Karpas-422 (cell line): ENCODE measurements at regions not wholly inside any gene's neighbourhood (a gene's known extent, or its start where the extent isn't known, plus 50 kb on each side); places are given as distances from the start of the nearest gene placed in this dataset.

Experiments used
- DNase-seq: peaks from one replicate; pipeline ENCODE4 v3.0.0-alpha.2; 2015
- H2AFZ ChIP-seq: fragments of 200-600 bp; sonication (generic); 2 replicates; pipeline ENCODE4 v1.6.1; 2014; ENCODE audit warnings: antibody characterized with exemption, low read length, mixed read lengths
- H3K27ac ChIP-seq: fragments of 200-600 bp; sonication (generic); 2 replicates; pipeline ENCODE4 v1.5.1; 2014; ENCODE audit warnings: mild to moderate bottlenecking, low read length, moderate library complexity
- H3K27me3 ChIP-seq: fragments of 200-600 bp; sonication (generic); 2 replicates; pipeline ENCODE4 v1.6.1; 2014; ENCODE audit warnings: low read length, mixed read lengths
- H3K36me3 ChIP-seq: fragments of 200-600 bp; sonication (generic); 2 replicates; pipeline ENCODE4 v1.6.1; 2014; ENCODE audit warnings: low read length, mixed read lengths; ENCODE audit not compliant: insufficient read depth
- H3K4me1 ChIP-seq: fragments of 200-600 bp; sonication (generic); 2 replicates; pipeline ENCODE4 v1.6.1; 2014; ENCODE audit warnings: mild to moderate bottlenecking, low read length, mixed read lengths
- H3K4me2 ChIP-seq: fragments of 200-600 bp; sonication (generic); 2 replicates; pipeline ENCODE4 v1.6.1; 2014; ENCODE audit warnings: low read length, low read depth, mild to moderate bottlenecking; ENCODE audit not compliant: poor library complexity, severe bottlenecking
- H3K4me3 ChIP-seq: fragments of 200-600 bp; sonication (generic); 2 replicates; pipeline ENCODE4 v1.5.1; 2014; ENCODE audit warnings: mild to moderate bottlenecking, antibody characterized with exemption, low read length, mixed read lengths
- H3K79me2 ChIP-seq: fragments of 200-600 bp; sonication (generic); 2 replicates; pipeline ENCODE4 v1.6.1; 2014; ENCODE audit warnings: mild to moderate bottlenecking, low read length, mixed read lengths
- H3K9ac ChIP-seq: fragments of 200-600 bp; sonication (generic); 2 replicates; pipeline ENCODE4 v1.6.0; 2014; ENCODE audit warnings: low read length
- H3K9me2 ChIP-seq: fragments of 200-600 bp; sonication (generic), shearing (Covaris generic); replicated peaks from 2 replicates; pipeline ENCODE4 v1.6.0; 2014; ENCODE audit warnings: mild to moderate bottlenecking, low read length, moderate library complexity; ENCODE audit not compliant: insufficient read depth
- H3K9me3 ChIP-seq: fragments of 300-700, 200-600 bp; sonication (generic); 2 replicates; pipeline ENCODE4 v1.6.1; 2014; ENCODE audit warnings: low read length, mixed read lengths
- H4K20me1 ChIP-seq: fragments of 200-600 bp; sonication (generic); 2 replicates; pipeline ENCODE4 v1.6.1; 2014; ENCODE audit warnings: mild to moderate bottlenecking, antibody characterized with exemption, low read length, low read depth; ENCODE audit not compliant: insufficient read depth

DNA sequence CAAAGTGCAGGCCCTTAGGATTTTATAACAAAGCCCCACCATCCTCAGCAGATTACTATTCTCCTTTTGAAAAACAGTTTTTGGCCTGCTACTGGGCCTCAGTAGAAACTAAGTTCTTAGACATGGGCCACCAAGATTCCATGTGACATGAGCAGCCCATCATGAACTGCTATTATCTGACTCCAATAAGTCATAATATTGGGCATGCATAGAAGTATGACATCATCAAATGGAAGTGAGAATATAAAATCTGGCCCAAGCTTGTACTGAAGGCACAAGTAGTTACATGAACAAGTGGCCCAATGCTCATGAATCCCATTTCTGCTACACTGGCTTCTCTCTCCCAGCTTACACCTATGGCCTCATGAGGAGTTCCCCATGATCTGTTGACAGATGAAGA is 404.8 kb downstream of the EPHA5 start:
- Histone ChIP-seq H3K4me3 (no peak overlapping the region), H3K9me2 (no peaks in the 10 kb centered on the region), H3K9me3 (peaks cover 20% of the 10 kb centered on the region), H4K20me1 (no peaks in the 10 kb centered on the region), H3K36me3 (no peaks in the 10 kb centered on the region), H2AFZ (no peak overlapping the region), H3K4me2 (no peak overlapping the region), H3K79me2 (no peaks in the 10 kb centered on the region), H3K27me3 (no peaks in the 10 kb centered on the region), H3K27ac (no peak overlapping the region), H3K9ac (no peak overlapping the region), H3K4me1 (no peaks in the 10 kb centered on the region)
- DNase-seq: no peak

DNA sequence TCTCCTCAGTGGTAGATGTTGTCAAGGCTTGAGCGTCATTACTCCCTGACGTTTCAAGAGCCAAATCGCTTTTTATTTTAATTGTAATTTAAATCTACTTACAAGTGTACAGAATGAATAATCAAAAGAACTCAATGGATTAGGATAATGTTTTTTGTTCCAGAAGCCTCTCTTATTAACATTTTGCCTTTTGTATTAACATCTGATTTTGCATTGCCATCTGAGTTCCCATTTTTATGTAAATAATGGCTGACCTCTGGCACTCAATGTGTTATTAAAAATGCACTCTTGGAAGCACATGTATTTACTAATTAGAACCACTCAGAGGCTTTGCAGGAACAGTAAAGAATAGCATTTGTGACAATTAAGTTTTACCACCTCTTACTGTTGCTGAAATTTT is 411.0 kb downstream of the EPHA5 start:
- DNase-seq: no peak
- no peaks in the 10 kb centered on the region for H3K9me2 ChIP-seq
- H2AFZ ChIP-seq: no peak overlapping the region
- H3K79me2 ChIP-seq: no peaks in the 10 kb centered on the region
- H3K4me3 ChIP-seq: no peak overlapping the region
- no peaks in the 10 kb centered on the region for H3K36me3 ChIP-seq
- peaks cover 12% of the 10 kb centered on the region; the same call in 1 of the 2 replicates for H3K9me3 ChIP-seq
- no peak overlapping the region for H3K9ac ChIP-seq
- no peaks in the 10 kb centered on the region for H3K27me3 ChIP-seq
- no peaks in the 10 kb centered on the region for H3K4me1 ChIP-seq
- H3K27ac ChIP-seq: no peak overlapping the region
- no peak overlapping the region for H3K4me2 ChIP-seq
- H4K20me1 ChIP-seq: no peaks in the 10 kb centered on the region

DNA sequence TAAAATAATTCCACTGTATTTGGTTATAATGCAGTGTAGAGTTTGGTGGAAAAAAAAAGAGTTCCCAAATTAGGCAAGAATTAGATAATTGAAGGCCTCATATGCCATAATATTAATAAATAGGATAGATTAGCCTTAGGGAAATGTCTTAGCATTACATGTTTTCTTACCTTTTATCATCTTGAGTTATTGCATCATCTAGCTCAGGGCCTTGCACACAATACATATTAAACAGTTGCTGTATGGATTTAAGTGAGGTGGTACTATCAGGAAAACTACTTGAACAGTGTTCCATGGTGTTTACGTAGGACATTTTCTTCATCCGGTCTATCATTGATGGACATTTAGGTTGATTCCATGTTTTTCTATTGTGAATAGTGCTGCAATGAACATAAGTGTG is 419.4 kb downstream of the EPHA5 start:
- no peak for DNase-seq
- Histone ChIP-seq H3K9me2 (no peaks in the 10 kb centered on the region), H3K4me1 (no peaks in the 10 kb centered on the region), H3K4me2 (no peak overlapping the region), H2AFZ (no peak overlapping the region), H3K4me3 (no peak overlapping the region), H3K27ac (no peak overlapping the region), H3K9me3 (peaks cover 21% of the 10 kb centered on the region), H3K36me3 (no peaks in the 10 kb centered on the region), H3K79me2 (no peaks in the 10 kb centered on the region), H3K9ac (no peak overlapping the region), H3K27me3 (no peaks in the 10 kb centered on the region), H4K20me1 (no peaks in the 10 kb centered on the region)

DNA sequence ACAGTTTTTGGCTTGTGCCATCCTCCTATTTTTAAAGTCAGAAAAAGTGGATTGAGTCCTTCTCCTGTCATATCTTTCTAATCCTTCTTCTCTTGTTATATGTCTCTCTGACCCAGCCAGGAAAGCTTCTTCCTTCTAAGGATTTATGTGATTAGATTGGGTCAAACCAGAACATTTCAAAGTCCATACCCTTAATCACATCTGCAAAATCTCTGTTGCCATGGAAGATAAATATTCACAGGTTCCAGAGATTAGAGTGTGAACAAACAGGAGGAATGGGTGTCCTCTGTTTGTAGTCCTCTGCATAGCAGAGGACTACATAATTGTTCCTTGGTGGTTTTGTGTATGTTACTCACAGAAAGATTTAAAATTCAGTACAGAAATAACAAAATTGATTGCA is 421.2 kb downstream of the EPHA5 start:
- Histone ChIP-seq H3K27me3 (no peaks in the 10 kb centered on the region), H3K4me1 (no peaks in the 10 kb centered on the region), H3K4me3 (no peak overlapping the region), H3K4me2 (no peak overlapping the region), H3K36me3 (no peaks in the 10 kb centered on the region), H3K27ac (no peak overlapping the region), H3K79me2 (no peaks in the 10 kb centered on the region), H3K9ac (no peak overlapping the region), H4K20me1 (no peaks in the 10 kb centered on the region), H3K9me3 (peaks cover 17% of the 10 kb centered on the region), H2AFZ (no peak overlapping the region), H3K9me2 (no peaks in the 10 kb centered on the region)
- no peak for DNase-seq

DNA sequence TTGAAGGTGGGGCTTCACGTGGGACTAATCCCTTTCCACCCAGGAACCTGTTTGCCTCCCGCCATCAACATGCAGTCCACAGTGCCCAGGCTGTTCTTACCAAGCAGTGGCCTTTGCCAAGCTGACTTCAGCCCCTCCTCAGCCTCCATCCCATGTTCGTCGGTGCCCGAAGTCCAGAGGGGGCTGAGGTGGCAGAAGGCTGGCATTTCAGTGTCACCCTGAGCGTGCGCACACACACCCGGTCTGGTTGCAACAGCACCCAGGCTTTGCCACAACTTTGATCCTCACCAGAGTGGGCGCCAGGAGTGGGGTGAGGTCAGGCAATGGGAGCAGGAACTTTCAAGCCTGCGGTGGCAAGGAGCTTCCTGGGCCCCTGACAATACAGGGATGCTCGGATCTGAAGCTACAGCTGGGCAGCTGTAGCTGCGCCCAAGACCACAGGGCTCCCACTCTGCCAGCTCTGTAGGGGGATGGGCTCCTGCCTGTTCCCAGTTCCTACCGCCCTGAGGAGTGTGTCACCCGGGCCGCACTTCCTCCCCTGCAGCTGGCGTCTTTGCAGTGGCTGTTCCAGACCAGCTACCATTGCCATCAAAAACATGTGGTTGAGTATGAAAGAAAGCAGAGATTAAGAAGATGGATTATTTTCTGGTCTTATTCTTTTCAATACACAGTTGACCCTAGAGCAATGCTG is 428.0 kb downstream of the EPHA5 start:
- Histone ChIP-seq H3K4me3 (no peak overlapping the region), H3K36me3 (no peaks in the 10 kb centered on the region), H2AFZ (no peak overlapping the region), H3K27ac (no peak overlapping the region), H3K4me1 (no peaks in the 10 kb centered on the region), H4K20me1 (no peaks in the 10 kb centered on the region), H3K9me2 (no peaks in the 10 kb centered on the region), H3K9me3 (peaks cover 16% of the 10 kb centered on the region), H3K79me2 (no peaks in the 10 kb centered on the region), H3K27me3 (no peaks in the 10 kb centered on the region), H3K9ac (no peak overlapping the region), H3K4me2 (no peak overlapping the region)
- no peak for DNase-seq

DNA sequence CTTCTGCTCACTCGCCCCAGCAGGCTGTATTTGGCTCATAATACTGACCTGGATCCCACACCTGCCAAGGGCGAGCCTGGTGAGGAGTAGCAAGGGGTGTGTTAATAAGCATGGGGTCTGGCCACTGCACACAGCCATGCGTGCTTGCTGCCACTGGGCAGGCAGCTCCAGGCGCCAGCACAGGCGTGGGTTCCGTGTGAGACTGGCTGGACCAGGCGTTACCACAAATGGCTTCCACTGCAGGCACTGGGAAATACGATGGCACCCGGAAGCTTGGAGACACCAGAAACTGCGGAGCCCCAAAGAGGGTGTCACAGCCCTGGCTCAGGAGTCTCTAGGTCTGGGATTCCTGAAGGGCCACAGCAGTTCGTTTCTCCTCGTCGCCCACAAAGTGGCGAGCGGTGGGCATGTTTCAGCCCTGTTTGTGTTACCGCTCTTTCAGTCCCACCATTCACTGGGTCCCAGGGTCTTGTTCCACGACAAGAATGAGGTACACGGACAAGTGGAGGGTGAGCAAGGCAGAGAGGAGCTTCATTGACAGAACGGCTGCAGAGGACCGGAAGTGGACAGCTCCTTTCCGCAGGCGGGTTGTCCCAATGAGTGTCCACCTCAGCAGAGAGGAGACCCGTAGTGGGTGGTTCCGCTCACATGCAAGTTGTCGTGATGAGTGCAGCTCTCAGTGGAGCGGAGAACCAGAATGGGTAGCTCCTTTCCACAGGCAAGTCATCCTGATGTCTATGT is 428.9 kb downstream of the EPHA5 start:
- no peak for DNase-seq
- Histone ChIP-seq H3K27ac (no peak overlapping the region), H3K9me3 (peaks cover 22% of the 10 kb centered on the region), H3K4me1 (no peaks in the 10 kb centered on the region), H4K20me1 (no peaks in the 10 kb centered on the region), H3K36me3 (no peaks in the 10 kb centered on the region), H3K4me3 (no peak overlapping the region), H3K4me2 (no peak overlapping the region), H2AFZ (no peak overlapping the region), H3K9ac (no peak overlapping the region), H3K79me2 (no peaks in the 10 kb centered on the region), H3K9me2 (no peaks in the 10 kb centered on the region), H3K27me3 (no peaks in the 10 kb centered on the region)

DNA sequence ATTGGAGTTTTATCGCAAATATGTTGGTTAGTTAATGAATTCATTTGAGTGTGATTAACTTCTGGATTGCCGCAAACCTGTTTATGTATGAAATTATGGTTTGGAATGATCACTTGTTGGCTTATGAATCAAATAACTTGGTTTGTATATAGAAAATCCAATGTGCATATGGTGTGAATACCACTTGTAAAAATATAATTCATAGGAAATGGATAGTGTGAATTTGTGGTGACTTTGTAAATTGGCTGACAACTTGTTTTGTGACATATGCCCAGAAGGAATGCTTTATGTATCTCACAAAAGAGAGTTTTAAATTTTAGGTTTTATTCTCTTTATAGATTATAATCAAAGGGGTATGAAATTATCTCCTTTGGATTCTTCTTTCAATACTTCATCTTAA is 436.2 kb downstream of the EPHA5 start:
- no peaks in the 10 kb centered on the region for H3K79me2 ChIP-seq
- DNase-seq: no peak
- no peak overlapping the region for H3K4me3 ChIP-seq
- H3K27ac ChIP-seq: no peak overlapping the region
- no peaks in the 10 kb centered on the region for H3K4me1 ChIP-seq
- H3K36me3 ChIP-seq: no peaks in the 10 kb centered on the region
- H3K9ac ChIP-seq: no peak overlapping the region
- no peaks in the 10 kb centered on the region for H3K27me3 ChIP-seq
- H3K9me3 ChIP-seq: peaks cover 25% of the 10 kb centered on the region
- no peaks in the 10 kb centered on the region for H3K9me2 ChIP-seq
- H3K4me2 ChIP-seq: no peak overlapping the region
- H2AFZ ChIP-seq: no peak overlapping the region
- H4K20me1 ChIP-seq: no peaks in the 10 kb centered on the region

DNA sequence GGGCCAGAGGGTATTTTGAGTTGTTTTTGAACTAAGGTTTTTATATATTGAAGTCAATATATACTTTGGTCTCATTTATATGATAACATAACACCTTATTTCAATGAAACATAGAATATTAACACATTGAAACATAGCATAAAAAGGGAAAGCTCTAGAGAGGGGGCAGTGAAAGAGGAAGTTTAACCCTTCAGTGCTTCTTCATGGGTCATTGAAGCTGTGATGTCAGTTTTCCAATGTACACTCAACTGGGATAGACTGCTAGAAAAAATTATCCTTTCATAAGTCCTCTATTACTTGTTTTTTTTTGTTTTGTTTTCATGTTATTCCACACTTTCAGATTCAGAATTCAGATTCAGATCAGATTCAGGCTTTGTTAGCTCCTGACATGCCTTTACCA is 442.7 kb downstream of the EPHA5 start:
- no peaks in the 10 kb centered on the region for H3K4me1 ChIP-seq
- no peak overlapping the region for H3K9ac ChIP-seq
- no peaks in the 10 kb centered on the region for H3K9me2 ChIP-seq
- H3K9me3 ChIP-seq: peaks cover 30% of the 10 kb centered on the region
- H3K36me3 ChIP-seq: no peaks in the 10 kb centered on the region
- no peak overlapping the region for H3K4me3 ChIP-seq
- H3K79me2 ChIP-seq: no peaks in the 10 kb centered on the region
- no peak for DNase-seq
- H3K27me3 ChIP-seq: no peaks in the 10 kb centered on the region
- H3K4me2 ChIP-seq: no peak overlapping the region
- H3K27ac ChIP-seq: no peak overlapping the region
- H4K20me1 ChIP-seq: no peaks in the 10 kb centered on the region
- H2AFZ ChIP-seq: no peak overlapping the region
